OCI-LY7 (cell line): ENCODE measurements at regions not wholly inside any gene's neighbourhood (a gene's known extent, or its start where the extent isn't known, plus 50 kb on each side); places are given as distances from the start of the nearest gene placed in this dataset.

Experiments used
- EZH2phosphoT487 ChIP-seq: fragments of 200-600 bp; sonication (generic); IDR thresholded peaks from 2 replicates; pipeline ENCODE4 v1.6.1; 2018; ENCODE audit warnings: low read depth, borderline replicate concordance, mild to moderate bottlenecking, mixed run types, antibody characterized with exemption, low read length, moderate library complexity, mixed read lengths
- TF ChIP-seq, protein P1 (sequence below): fragments of 200-600 bp; sonication (generic); conservative IDR thresholded peaks from 2 replicates; pipeline ENCODE4 v1.5.1; 2014; ENCODE audit warnings: mild to moderate bottlenecking, antibody characterized with exemption, low read length, moderate library complexity, mixed read lengths

- TF ChIP-seq, protein P1, sequence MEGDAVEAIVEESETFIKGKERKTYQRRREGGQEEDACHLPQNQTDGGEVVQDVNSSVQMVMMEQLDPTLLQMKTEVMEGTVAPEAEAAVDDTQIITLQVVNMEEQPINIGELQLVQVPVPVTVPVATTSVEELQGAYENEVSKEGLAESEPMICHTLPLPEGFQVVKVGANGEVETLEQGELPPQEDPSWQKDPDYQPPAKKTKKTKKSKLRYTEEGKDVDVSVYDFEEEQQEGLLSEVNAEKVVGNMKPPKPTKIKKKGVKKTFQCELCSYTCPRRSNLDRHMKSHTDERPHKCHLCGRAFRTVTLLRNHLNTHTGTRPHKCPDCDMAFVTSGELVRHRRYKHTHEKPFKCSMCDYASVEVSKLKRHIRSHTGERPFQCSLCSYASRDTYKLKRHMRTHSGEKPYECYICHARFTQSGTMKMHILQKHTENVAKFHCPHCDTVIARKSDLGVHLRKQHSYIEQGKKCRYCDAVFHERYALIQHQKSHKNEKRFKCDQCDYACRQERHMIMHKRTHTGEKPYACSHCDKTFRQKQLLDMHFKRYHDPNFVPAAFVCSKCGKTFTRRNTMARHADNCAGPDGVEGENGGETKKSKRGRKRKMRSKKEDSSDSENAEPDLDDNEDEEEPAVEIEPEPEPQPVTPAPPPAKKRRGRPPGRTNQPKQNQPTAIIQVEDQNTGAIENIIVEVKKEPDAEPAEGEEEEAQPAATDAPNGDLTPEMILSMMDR = no peak
- no peak for TF ChIP-seq EZH2phosphoT487
Observed at GRCh38 chr13:97724450-97724849, 229.0 kb upstream of the IPO5 start.
